ENCODE measurements at regions not wholly inside any gene's neighbourhood (a gene's known extent, or its start where the extent isn't known, plus 50 kb on each side); places are given as distances from the start of the nearest gene placed in this dataset.

GRCh38 chr18:70430501-70431173 lies 141.8 kb downstream of the SOCS6 start:
- Histone ChIP-seq H3K4me3 (no peak overlapping the region), H3K27ac (no peak overlapping the region), H3K27me3 (no peaks in the 10 kb centered on the region), H3K4me1 (no peaks in the 10 kb centered on the region), H3K9me3 (no peaks in the 10 kb centered on the region), H3K36me3 (no peaks in the 10 kb centered on the region)
- DNase-seq (ENCODE audit: extremely low spot score in 2 of 2) = no peak
- TF ChIP-seq, protein P1, sequence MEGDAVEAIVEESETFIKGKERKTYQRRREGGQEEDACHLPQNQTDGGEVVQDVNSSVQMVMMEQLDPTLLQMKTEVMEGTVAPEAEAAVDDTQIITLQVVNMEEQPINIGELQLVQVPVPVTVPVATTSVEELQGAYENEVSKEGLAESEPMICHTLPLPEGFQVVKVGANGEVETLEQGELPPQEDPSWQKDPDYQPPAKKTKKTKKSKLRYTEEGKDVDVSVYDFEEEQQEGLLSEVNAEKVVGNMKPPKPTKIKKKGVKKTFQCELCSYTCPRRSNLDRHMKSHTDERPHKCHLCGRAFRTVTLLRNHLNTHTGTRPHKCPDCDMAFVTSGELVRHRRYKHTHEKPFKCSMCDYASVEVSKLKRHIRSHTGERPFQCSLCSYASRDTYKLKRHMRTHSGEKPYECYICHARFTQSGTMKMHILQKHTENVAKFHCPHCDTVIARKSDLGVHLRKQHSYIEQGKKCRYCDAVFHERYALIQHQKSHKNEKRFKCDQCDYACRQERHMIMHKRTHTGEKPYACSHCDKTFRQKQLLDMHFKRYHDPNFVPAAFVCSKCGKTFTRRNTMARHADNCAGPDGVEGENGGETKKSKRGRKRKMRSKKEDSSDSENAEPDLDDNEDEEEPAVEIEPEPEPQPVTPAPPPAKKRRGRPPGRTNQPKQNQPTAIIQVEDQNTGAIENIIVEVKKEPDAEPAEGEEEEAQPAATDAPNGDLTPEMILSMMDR (IDR thresholded peaks at IDR 0.05) = no peak
- TF ChIP-seq POLR2AphosphoS5 (IDR thresholded peaks at IDR 0.05; ENCODE audit: insufficient read depth in 1 of 2, low read depth in 1 of 2) (no peak), POLR2A (IDR thresholded peaks at IDR 0.05) (no peak)
- intact Hi-C loops (cut with DNase I) = no loop called here

- Histone ChIP-seq H3K4me3 (no peak overlapping the region), H3K36me3 (no peaks in the 10 kb centered on the region), H3K9me3 (no peaks in the 10 kb centered on the region), H3K27me3 (no peaks in the 10 kb centered on the region), H3K27ac (no peak overlapping the region), H3K4me1 (no peaks in the 10 kb centered on the region)
- DNase-seq (ENCODE audit: extremely low spot score in 2 of 2) = no peak
- TF ChIP-seq POLR2AphosphoS5 (IDR thresholded peaks at IDR 0.05; ENCODE audit: insufficient read depth in 1 of 2, low read depth in 1 of 2) (no peak), POLR2A (IDR thresholded peaks at IDR 0.05) (no peak)
- TF ChIP-seq, protein P1 (IDR thresholded peaks at IDR 0.05) = no peak
- intact Hi-C loops (cut with DNase I) = loop anchor here (10.0 kb wide), 1 partner anchor 225 kb away; the partner anchor contains the start of gene RTTN
These were observed 141.1 kb downstream of the SOCS6 start for GRCh38 chr18:70429847-70430500.

DNA sequence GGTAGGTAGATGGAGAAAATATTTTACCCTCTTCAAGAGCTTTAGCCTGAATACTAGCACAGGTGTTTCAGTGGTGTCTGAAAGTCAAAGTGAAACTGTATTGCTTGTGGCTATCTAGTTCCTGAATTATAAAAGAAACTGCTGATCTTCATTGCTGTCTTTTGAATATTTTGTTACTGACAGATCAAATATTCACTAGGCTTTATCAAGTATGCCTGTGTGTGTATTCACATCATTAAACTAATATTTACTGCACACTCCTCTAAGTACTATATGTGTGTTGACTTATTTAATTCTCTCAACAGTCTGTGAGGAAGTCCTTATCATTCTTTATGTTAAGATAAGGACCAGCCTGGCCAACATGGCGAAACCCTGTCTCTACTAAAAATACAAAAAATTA lies 139.6 kb downstream of the SOCS6 start:
- TF ChIP-seq POLR2AphosphoS5 (IDR thresholded peaks at IDR 0.05; ENCODE audit: insufficient read depth in 1 of 2, low read depth in 1 of 2) (no peak), POLR2A (IDR thresholded peaks at IDR 0.05) (no peak)
- TF ChIP-seq, protein P1 (IDR thresholded peaks at IDR 0.05) = no peak
- no peak for DNase-seq (ENCODE audit: extremely low spot score in 2 of 2)
- no peaks in the 10 kb centered on the region for H3K9me3 ChIP-seq
- peaks cover 6% of the 10 kb centered on the region for H3K4me1 ChIP-seq
- no peaks in the 10 kb centered on the region for H3K27me3 ChIP-seq
- H3K4me3 ChIP-seq = no peak overlapping the region
- no peaks in the 10 kb centered on the region for H3K36me3 ChIP-seq
- intact Hi-C loops (cut with DNase I) = loop anchor here (10.0 kb wide), 1 partner anchor 224 kb away; the partner anchor contains the start of gene RTTN
- no peak overlapping the region for H3K27ac ChIP-seq

DNA sequence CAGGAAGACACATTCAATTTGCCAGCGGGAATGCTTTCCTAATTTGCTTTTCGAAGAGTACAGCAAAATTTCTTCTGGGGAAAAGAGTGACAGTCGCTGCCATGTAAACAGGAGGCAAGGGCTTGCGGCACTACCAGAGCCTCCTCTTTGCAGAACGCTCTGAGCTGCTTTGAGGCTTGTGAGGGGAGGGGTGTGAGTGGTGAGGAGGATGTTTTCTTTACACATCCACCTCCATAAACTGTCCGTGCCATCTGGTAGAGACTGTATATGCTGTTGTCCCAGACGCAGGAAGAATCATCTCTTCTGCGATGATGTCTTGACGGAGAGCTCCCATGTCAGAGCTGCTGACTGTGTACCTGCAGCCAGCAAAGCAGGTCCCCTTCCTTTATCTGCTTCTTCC lies 138.0 kb downstream of the SOCS6 start:
- Histone ChIP-seq H3K4me1 (peaks cover 22% of the 10 kb centered on the region), H3K4me3 (no peak overlapping the region), H3K27ac (no peak overlapping the region), H3K36me3 (no peaks in the 10 kb centered on the region), H3K27me3 (no peaks in the 10 kb centered on the region), H3K9me3 (no peaks in the 10 kb centered on the region)
- no peak for TF ChIP-seq POLR2AphosphoS5 (IDR thresholded peaks at IDR 0.05; ENCODE audit: insufficient read depth in 1 of 2, low read depth in 1 of 2)
- TF ChIP-seq, protein P1 (IDR thresholded peaks at IDR 0.05) = no peak
- no peak for TF ChIP-seq POLR2A (IDR thresholded peaks at IDR 0.05)
- intact Hi-C loops (cut with DNase I) = loop anchor here (10.0 kb wide), 1 partner anchor 222 kb away; the partner anchor contains the start of gene RTTN
- no peak for DNase-seq (ENCODE audit: extremely low spot score in 2 of 2)

GRCh38 chr18:70425236-70425635 lies 136.4 kb downstream of the SOCS6 start:
- TF ChIP-seq POLR2A (IDR thresholded peaks at IDR 0.05) (no peak), POLR2AphosphoS5 (IDR thresholded peaks at IDR 0.05; ENCODE audit: insufficient read depth in 1 of 2, low read depth in 1 of 2) (no peak)
- TF ChIP-seq, protein P1 (IDR thresholded peaks at IDR 0.05) = no peak
- no peak for DNase-seq (ENCODE audit: extremely low spot score in 2 of 2)
- Histone ChIP-seq H3K9me3 (no peaks in the 10 kb centered on the region), H3K27ac (no peak overlapping the region), H3K27me3 (no peaks in the 10 kb centered on the region), H3K4me1 (peaks cover 36% of the 10 kb centered on the region), H3K4me3 (no peak overlapping the region), H3K36me3 (no peaks in the 10 kb centered on the region)
- intact Hi-C loops (cut with DNase I) = loop anchor here (10.0 kb wide), 1 partner anchor 220 kb away; the partner anchor contains the start of gene RTTN
